ENCODE measurements at regions not wholly inside any gene's neighbourhood (a gene's known extent, or its start where the extent isn't known, plus 50 kb on each side); places are given as distances from the start of the nearest gene placed in this dataset.

GRCh38 chr10:81248886-81249285 is 626.1 kb upstream of the NRG3 start:
- TF ChIP-seq TAF1 (IDR thresholded peaks at IDR 0.05; ENCODE audit: borderline replicate concordance, insufficient read depth, low read length) (no peak), SIN3A (IDR thresholded peaks at IDR 0.05; ENCODE audit: borderline replicate concordance, insufficient read depth, low read length) (no peak)

- TF ChIP-seq SIN3A (IDR thresholded peaks at IDR 0.05; ENCODE audit: borderline replicate concordance, insufficient read depth, low read length) (no peak), POLR2AphosphoS5 (IDR thresholded peaks at IDR 0.05; ENCODE audit: low read depth, low read length) (no peak), FOXP2 (optimal IDR thresholded peaks at IDR 0.05; ENCODE audit: borderline replicate concordance, extremely low read depth, extremely low read length, insufficient read depth) (no peak), TAF1 (IDR thresholded peaks at IDR 0.05; ENCODE audit: borderline replicate concordance, insufficient read depth, low read length) (no peak), REST (IDR thresholded peaks at IDR 0.05; ENCODE audit: insufficient read depth in 1 of 2, low read depth in 2 of 2, low read length in 2 of 2) (no peak)
Measured at GRCh38 chr10:81251457-81252115, 623.4 kb upstream of the NRG3 start.

- no peak for TF ChIP-seq POLR2AphosphoS5 (IDR thresholded peaks at IDR 0.05; ENCODE audit: low read depth, low read length)
- TF ChIP-seq REST (IDR thresholded peaks at IDR 0.05; ENCODE audit: insufficient read depth in 1 of 2, low read depth in 2 of 2, low read length in 2 of 2), result no peak
- no peak for TF ChIP-seq FOXP2 (optimal IDR thresholded peaks at IDR 0.05; ENCODE audit: borderline replicate concordance, extremely low read depth, extremely low read length, insufficient read depth)
- TF ChIP-seq TAF1 (IDR thresholded peaks at IDR 0.05; ENCODE audit: borderline replicate concordance, insufficient read depth, low read length), result no peak
- TF ChIP-seq SIN3A (IDR thresholded peaks at IDR 0.05; ENCODE audit: borderline replicate concordance, insufficient read depth, low read length), result no peak
Measured at GRCh38 chr10:81270051-81270450, 604.9 kb upstream of the NRG3 start.

- TF ChIP-seq SIN3A (IDR thresholded peaks at IDR 0.05; ENCODE audit: borderline replicate concordance, insufficient read depth, low read length) (no peak), FOXP2 (optimal IDR thresholded peaks at IDR 0.05; ENCODE audit: borderline replicate concordance, extremely low read depth, extremely low read length, insufficient read depth) (no peak), REST (IDR thresholded peaks at IDR 0.05; ENCODE audit: insufficient read depth in 1 of 2, low read depth in 2 of 2, low read length in 2 of 2) (no peak), TAF1 (IDR thresholded peaks at IDR 0.05; ENCODE audit: borderline replicate concordance, insufficient read depth, low read length) (no peak), POLR2AphosphoS5 (IDR thresholded peaks at IDR 0.05; ENCODE audit: low read depth, low read length) (no peak)
Measured at GRCh38 chr10:81280497-81281479, 594.2 kb upstream of the NRG3 start.

- TF ChIP-seq REST (IDR thresholded peaks at IDR 0.05; ENCODE audit: insufficient read depth in 1 of 2, low read depth in 2 of 2, low read length in 2 of 2), result no peak
- no peak for TF ChIP-seq FOXP2 (optimal IDR thresholded peaks at IDR 0.05; ENCODE audit: borderline replicate concordance, extremely low read depth, extremely low read length, insufficient read depth)
- TF ChIP-seq POLR2AphosphoS5 (IDR thresholded peaks at IDR 0.05; ENCODE audit: low read depth, low read length), result no peak
- TF ChIP-seq TAF1 (IDR thresholded peaks at IDR 0.05; ENCODE audit: borderline replicate concordance, insufficient read depth, low read length), result no peak
- no peak for TF ChIP-seq SIN3A (IDR thresholded peaks at IDR 0.05; ENCODE audit: borderline replicate concordance, insufficient read depth, low read length)
Measured at GRCh38 chr10:81288544-81288943, 586.5 kb upstream of the NRG3 start.

Data from PFSK-1 (cell line).